ENCODE measurements at regions not wholly inside any gene's neighbourhood (a gene's known extent, or its start where the extent isn't known, plus 50 kb on each side); places are given as distances from the start of the nearest gene placed in this dataset.

- H3K56ac ChIP-seq (ENCODE audit: extremely low read depth, insufficient read depth, low read length) = no peak overlapping the region
- H2BK20ac ChIP-seq (ENCODE audit: low read depth, low read length) = no peak overlapping the region
- in situ Hi-C loops (cut with MboI; ENCODE audit: low sequenced_read_pairs) = no loop called here
- no peak for ATAC-seq (ENCODE audit: low read depth)
- no peak for TF ChIP-seq SMC3 (IDR thresholded peaks at IDR 0.05; ENCODE audit: low read depth, low read length)
- no peak for TF ChIP-seq CEBPB (IDR thresholded peaks at IDR 0.05; ENCODE audit: low read depth, low read length)
- no peak for TF ChIP-seq RFX5 (IDR thresholded peaks at IDR 0.05; ENCODE audit: low read depth, low read length)
- TF ChIP-seq RCOR1 (IDR thresholded peaks at IDR 0.05; ENCODE audit: insufficient replicate concordance, low read length) = no peak
- TF ChIP-seq MXI1 (IDR thresholded peaks at IDR 0.05; ENCODE audit: borderline replicate concordance, low read depth, low read length) = no peak
- no peak for TF ChIP-seq MAZ (IDR thresholded peaks at IDR 0.05; ENCODE audit: borderline replicate concordance, low read depth, low read length)
- no peak for TF ChIP-seq CTCF (conservative IDR thresholded peaks at IDR 0.05; ENCODE audit: low read depth, low read length)
- TF ChIP-seq CHD1 (IDR thresholded peaks at IDR 0.05; ENCODE audit: low read depth, low read length) = no peak
- TF ChIP-seq ELK1 (IDR thresholded peaks at IDR 0.05; ENCODE audit: borderline replicate concordance, low read depth, low read length) = no peak
- TF ChIP-seq NFE2L2 (IDR thresholded peaks at IDR 0.05; ENCODE audit: low read depth, low read length) = no peak
- TF ChIP-seq RAD21 (IDR thresholded peaks at IDR 0.05; ENCODE audit: low read length) = no peak
- no peak for TF ChIP-seq POLR2A (IDR thresholded peaks at IDR 0.05; ENCODE audit: low read depth, low read length)
- no peak for TF ChIP-seq BHLHE40 (IDR thresholded peaks at IDR 0.05; ENCODE audit: low read depth, low read length)
- no peak overlapping the region for H3K14ac ChIP-seq (replicated peaks; ENCODE audit: low read depth, low read length)
- 40% methylated on average over 4 of the region's 13 CpGs; no CpG with 5 or more reads in 1 of the 2 experiments for WGBS, 2 experiments (ENCODE audit: extremely low coverage in 2 of 2, insufficient read length in 1 of 2)
- no peaks in the 10 kb centered on the region for H4K20me1 ChIP-seq (ENCODE audit: insufficient read depth, low read length)
- H3K9me1 ChIP-seq (ENCODE audit: insufficient read depth, low read length) = no peaks in the 10 kb centered on the region
- H2BK15ac ChIP-seq (ENCODE audit: low read depth, low read length) = no peak overlapping the region
- H3K4me2 ChIP-seq (ENCODE audit: low read depth, low read length) = no peak overlapping the region
- H3K79me1 ChIP-seq (ENCODE audit: low read depth in 1 of 2, low read length in 2 of 2) = no peaks in the 10 kb centered on the region
- H2AK5ac ChIP-seq (ENCODE audit: low read depth, low read length) = no peak overlapping the region
- BruUV-seq (replicated peaks) = no TSS peak
- dilution Hi-C loops (cut with HindIII; ENCODE audit: low sequenced_read_pairs, unreplicated experiment) = no loop called here
- H2BK120ac ChIP-seq (ENCODE audit: low read depth, low read length) = no peak overlapping the region
- H4K8ac ChIP-seq (ENCODE audit: low read depth in 2 of 2, low read length in 2 of 2) = no peak overlapping the region
- no peak overlapping the region for H4K91ac ChIP-seq (ENCODE audit: insufficient read depth, low read depth, low read length)
- no peak overlapping the region for H2AK9ac ChIP-seq (replicated peaks; ENCODE audit: low read depth, low read length, poor library complexity)
- H3K27me3 ChIP-seq (ENCODE audit: control insufficient read depth, insufficient read depth, low read length) = no peaks in the 10 kb centered on the region
- no peaks in the 10 kb centered on the region for H3K36me3 ChIP-seq (ENCODE audit: control insufficient read depth, insufficient read depth, low read length)
- H3K4me1 ChIP-seq (ENCODE audit: control insufficient read depth, insufficient read depth, low read length) = no peaks in the 10 kb centered on the region
- no peak overlapping the region for H3K4ac ChIP-seq (ENCODE audit: low read depth, low read length)
- ChIA-PET CTCF (no interaction called here), POLR2A (ENCODE audit: unreplicated experiment) (no interaction called here)
- no peak overlapping the region for H3K18ac ChIP-seq (ENCODE audit: low read depth, low read length)
- H3K9me3 ChIP-seq (ENCODE audit: control insufficient read depth, insufficient read depth, low read length) = peaks cover 43% of the 10 kb centered on the region
- intact Hi-C loops (cut with micrococcal nuclease) = no loop called here
- DNase-seq = no peak
- no peak overlapping the region for H3K27ac ChIP-seq (ENCODE audit: insufficient read depth, low read length)
- no peak overlapping the region for H2AFZ ChIP-seq (replicated peaks; ENCODE audit: low read length, poor library complexity)
- no peak overlapping the region for H3K4me3 ChIP-seq (ENCODE audit: insufficient read depth, low read depth, low read length)
- no peak overlapping the region for H2BK5ac ChIP-seq (ENCODE audit: low read depth, low read length, poor library complexity, severe bottlenecking)
- no peak overlapping the region for H3K23ac ChIP-seq (ENCODE audit: low read depth, low read length)
- H4K5ac ChIP-seq (ENCODE audit: low read depth, low read length) = no peak overlapping the region
- no peak overlapping the region for H3K9ac ChIP-seq (ENCODE audit: low read depth, low read length)
Measured at GRCh38 chr2:16071865-16072637, 131.7 kb downstream of the MYCN start.

Measured in IMR-90 (cell line).